Stimulated activated CD8-positive, alpha-beta memory T cell treated with anti-CD3 and anti-CD28 coated beads, Interleukin-2, amount 100 ng/mL, for 1 hour (primary cell): ENCODE measurements at regions not wholly inside any gene's neighbourhood (a gene's known extent, or its start where the extent isn't known, plus 50 kb on each side); places are given as distances from the start of the nearest gene placed in this dataset.
"Not testable (repeated sequence)": the region's sequence is repeated elsewhere in the genome, so short reads cannot be mapped to it uniquely, and the experiment has no call there.

Experiments used
- DNase-seq, 2 donors: peaks; one replicate each; pipeline ENCODE4 v3.0.0-alpha.2; 2020; ENCODE audit warnings: low read depth in 2 of 2

DNA sequence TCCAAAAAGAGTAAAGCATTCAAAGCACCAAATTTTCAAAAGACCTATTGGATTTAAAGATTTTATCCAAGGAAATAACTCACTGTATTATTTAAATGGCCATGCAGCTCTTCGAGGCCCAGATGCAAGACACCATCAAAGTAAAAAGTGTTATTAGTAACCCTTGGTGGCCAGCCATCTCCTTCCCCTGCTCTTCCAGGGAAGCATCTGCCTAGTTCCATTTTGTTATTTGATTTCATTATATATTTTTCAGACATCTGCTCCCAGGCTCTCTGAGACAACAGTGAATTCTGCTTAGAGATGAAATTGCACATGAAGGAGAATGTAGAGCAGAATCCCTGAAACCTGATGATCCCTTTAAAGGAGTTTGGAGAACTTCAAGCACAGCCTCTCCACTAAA, 252.3 kb upstream of the TBX18 start:
- no peak for DNase-seq

DNA sequence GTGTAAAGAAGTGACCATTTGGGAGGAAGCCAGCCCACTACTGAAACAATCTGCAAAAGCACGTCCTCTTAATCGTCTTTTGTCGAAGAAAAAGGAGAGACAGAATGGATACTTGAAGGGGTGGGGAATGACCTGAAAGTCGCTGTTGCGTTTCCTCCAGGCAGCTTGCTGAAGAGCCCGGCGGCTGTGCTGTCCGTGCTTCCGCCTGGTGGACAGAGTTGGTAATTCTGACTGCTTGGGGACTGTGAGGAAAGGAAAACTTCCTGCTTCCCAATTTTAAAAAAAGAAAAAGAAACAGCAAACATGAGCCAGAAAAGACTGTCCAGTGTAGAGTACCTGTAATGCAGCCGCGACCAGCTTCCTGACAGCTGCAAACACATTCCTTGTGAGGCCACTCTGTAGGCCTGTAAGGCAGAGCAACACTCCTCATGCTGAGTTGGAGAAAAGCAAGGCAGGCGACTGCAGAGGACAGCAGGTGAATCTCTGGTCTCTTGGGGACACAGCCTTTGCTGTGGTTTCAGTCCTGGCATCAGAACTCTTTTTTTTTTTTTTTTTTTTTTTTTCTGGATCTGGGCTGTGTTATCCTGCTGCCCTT, 251.1 kb upstream of the TBX18 start:
- DNase-seq, result no peak

DNA sequence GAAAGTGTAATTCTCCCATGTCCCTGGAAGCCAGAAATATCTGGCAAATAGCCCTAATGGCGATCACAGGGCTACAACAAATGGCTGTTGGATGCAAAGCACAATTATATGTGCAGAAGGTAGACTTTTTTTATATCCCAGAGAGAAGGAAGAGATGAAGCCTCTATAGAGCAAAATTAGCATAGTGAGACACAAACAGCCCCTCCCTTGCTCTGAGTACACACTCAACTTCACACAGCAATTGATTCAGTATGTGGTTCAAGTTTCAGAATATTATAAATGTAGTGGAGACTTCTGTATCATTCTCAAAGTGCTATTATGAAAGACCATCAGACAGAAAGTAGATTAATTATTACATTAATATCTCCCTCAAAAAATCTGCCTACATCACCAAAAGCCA, 246.5 kb upstream of the TBX18 start:
- no peak for DNase-seq

DNA sequence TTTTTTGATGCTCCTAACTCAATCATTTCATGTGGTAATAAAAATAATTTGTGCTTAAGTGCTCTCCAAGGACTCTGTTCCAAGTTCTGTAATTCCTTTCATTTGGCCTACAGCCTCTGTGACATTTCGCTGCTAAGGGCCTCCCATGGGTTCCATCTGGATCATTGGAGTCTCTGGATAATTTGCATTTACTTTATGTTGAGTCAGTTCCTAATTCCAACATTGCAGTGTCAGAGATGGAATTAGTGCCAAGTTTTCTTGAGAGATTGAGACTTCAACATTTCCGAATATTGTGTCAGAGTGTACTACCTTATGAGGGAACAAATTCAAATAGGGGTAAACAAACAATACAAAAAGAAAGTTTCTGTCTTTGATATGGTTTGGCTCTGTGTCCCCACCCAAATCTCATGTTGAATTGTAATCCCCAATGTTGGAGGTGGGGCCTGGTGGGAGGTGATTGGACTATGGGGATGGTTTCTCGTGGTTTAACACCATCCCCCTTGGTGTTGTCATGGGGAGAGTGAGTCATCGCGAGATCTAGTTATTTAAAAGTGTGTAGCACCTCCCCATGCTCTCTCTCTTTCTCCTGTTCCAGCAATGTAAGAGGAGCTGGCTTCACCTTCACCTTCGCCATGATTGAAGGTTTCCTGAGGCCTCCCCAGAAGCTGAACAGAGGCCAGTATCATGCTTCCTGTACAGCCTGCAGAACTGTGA, 244.1 kb upstream of the TBX18 start:
- DNase-seq, result no peak

DNA sequence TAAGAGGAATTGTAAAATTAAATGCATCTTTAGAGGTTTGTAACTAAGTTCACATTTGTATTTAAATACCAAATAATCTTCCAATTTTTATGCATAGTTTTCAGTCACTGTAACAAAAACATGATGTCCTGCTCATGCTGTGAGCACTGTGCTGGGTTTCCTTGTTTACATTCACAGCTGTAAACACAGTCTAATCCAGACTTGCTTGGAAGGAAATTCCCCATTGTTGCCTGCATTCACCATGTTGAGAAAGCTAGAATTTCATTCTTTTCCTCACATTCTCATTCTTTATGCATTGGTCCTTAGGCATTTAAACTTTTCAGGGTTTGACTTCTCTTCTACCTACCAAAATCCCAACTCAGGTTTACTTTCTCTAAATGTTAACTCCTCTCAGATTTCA, 242.0 kb upstream of the TBX18 start:
- no peak for DNase-seq

DNA sequence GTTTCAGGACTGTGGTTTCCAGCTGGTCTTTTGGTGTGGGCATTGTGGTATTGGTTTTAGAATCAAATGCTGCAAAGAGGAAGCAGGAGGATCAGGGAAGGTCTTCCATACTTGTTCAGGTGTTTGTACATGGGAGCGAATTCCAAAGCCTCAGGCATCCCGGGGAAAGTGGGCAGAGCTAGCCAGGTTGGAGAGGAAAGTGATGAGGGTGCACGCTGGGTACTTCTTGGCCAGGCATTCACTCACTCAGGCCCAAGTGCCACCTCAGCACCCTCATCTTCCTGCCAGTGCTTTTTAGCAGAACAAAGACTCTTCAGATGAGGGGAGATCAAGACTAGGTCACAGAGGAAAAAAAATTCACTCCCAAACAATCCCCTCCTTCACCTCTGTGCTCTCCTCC, 241.1 kb upstream of the TBX18 start:
- no peak for DNase-seq

DNA sequence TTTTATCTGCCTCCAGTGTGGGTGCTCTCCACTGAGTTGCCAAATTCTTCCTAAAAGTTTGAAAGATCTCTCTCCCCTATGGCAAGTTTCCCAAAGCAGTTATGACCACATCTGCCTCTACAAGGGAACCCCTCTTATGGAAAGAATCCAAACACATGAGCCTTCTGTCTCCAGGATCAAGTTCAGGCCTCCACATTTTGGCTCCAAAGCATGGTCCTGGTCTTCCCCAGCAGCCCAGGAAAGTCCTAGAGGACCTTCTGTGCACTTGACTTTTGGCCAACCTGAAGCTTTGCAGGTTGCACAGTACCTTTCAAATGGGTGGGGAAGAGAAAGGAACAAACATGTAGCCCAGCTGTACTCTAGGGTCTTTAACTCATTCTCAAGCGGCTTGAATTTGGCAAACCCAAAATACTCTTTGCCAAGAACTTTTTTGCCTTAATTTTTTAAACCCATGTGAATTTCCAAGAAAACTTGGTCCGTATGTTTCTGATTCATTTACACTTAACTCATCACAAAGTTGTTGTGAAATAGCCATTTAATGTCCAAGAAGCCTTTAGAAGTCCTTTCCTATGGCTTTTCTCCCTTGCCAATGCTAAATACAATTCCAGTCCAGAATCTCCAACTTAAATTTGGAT, 240.1 kb upstream of the TBX18 start:
- DNase-seq, result no peak

DNA sequence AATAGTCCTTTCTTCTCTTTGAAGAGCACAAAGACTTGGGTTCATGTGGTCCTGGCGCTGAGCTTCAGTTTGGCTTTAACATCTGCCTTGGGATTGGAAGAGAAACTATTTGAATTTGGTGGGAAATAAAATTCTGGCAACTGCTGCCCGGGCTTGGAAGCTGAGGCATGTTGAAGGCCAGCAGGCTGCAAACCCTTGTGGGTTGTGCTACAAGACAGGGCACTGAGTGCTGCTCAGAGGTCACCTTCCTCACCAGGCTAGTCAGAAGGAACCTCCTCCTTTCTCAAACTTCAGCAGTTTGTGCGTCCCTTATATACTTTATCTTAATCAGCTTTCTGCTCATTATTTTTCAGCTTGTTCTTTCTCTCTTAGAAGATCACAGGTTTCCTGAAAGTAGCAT, 238.4 kb upstream of the TBX18 start:
- DNase-seq, result no peak

DNA sequence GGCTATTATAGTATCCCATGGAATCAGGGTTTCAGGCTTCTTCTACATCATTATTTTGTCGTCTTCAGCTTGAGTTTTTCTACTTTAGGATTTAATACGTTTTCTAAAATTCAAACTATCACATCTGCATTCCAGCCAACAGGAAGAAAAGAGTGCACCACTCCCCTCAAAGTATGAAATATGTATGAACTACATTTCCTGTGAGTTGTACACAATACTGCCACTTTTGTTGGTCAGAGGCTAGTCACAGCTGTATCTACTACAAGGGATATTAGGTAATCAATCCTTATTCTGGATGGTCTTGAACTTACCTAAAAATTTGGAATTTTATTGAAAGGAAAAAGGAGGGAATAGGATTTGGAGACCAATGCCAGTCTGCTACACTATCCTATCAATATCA, 235.6 kb upstream of the TBX18 start:
- DNase-seq, result no peak

DNA sequence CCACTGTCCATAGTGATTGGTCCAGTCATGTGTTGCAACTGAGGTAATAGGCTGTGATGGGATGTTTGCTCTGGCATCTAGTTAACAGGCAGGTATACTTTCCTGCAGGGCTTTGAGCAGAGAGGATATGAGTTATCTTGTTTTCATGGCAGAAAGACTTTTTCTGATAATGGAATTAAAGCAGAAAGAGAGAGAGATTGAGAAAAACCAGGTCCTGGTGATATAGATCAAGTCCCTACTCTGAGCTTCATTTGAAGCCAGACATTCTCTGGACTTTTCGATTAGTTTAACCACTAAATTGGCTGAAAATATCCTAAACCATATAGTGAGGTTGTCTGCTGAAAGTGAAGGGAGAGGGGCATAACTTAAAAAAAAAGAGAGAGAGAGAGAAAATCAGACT, 233.8 kb upstream of the TBX18 start:
- no peak for DNase-seq

DNA sequence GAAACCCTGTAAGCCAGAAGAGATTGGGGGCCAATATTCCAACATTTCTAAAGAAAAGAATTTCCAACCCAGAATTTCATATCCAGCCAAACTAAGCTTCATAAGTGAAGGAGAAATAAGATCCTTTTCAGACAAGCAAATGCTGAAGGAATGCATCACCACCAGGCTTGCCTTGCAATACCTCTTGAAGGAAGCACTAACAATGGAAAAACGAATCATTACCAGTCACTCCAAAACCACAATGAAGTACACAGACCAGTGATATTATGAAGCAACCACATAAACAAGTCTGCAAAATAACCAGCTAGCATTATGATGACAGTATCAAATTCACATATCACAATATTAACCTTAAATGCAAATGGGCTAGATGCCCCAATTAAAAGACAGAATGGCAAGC, 224.4 kb upstream of the TBX18 start:
- not testable (repeated sequence) for DNase-seq

DNA sequence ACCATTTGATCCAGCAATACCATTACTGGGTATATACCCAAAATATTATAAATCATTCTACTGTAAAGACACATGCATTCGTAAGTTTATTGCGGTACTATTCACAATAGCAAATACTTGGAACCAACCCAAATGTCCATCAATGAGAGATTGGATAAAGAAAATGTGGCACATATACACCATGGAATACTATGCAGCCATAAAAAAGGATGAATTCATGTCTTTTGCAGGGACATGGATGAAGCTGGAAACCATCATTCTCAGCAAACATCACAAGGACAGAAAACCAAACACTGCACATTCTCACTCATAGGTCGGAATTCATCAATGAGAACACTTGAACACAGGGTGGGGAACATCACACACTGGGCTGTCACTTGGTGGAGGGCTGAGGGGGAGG, 221.1 kb upstream of the TBX18 start:
- DNase-seq, result not testable (repeated sequence)

DNA sequence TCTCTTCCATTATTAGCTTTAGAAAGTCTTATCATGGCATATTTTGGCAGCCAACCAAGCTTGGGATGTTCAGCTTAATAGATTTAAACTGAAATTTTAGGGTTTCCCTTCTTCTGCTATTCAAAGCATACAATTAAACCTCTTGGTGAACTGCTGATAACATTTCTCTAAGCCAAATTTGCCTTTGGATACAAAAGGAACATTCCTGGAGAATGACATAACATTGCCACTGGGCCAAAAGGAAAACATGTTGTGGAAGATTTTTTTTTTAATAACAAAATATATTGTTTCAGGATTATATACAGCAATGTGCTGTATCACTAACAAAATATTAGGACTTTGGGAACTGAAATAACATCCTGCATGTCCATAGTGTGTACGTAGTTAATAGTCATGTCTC, 215.1 kb upstream of the TBX18 start:
- no peak for DNase-seq

DNA sequence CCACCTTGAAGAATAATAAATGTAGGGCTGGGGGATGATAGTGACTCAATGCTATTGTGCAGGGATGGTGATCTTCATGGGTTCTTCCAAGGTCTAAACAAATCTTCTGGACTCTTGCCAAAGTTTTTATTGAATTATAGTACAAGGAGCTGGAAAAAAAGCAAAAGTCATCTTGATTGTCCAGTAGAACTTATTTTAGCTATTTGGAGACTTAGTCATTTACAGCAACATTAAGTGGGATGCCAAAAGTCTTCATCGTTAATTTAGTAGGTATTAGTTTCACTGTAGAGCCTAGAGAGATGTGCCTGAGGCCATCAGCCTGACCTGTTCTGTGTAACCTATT, 212.9 kb upstream of the TBX18 start:
- no peak for DNase-seq

DNA sequence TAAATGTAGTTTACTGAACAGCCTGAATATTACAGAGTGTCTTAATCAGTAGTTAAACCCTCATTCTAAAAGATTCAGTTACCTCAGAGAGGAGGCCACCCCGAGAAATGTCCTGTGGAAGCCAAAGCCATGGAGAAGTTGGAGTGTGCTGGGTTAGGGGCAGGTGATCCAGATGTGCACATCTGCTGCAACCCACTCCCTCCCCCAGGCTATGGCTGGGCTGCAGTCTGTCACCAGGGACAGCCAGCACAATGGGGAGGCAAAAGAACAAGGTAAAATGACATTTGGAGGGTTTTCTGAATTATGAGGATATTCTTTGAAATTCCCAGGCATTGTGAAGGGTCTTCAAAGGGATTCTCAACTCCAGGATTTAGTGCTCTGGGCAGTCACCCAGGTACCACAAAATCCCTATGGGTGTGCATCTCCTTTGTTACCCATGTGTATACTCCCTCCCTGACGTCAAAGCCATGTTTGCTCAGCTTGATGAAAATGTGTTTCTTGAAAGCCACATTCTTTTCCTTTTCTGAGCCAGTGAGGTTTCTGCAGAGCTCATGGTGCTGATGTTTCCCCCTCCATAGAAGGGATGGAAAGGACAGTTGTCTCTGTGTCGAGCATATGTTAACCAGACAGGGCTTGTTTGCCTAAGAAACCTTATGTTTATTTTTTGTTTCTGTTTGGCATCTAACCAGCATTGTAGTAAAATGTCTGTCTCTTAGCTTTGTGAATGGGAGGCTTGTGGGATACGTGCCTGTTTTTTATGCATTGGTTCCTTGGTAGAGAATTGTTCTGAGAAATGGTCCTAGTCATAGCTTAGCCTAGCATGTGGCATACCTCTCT, 212.3 kb upstream of the TBX18 start:
- DNase-seq, result no peak

DNA sequence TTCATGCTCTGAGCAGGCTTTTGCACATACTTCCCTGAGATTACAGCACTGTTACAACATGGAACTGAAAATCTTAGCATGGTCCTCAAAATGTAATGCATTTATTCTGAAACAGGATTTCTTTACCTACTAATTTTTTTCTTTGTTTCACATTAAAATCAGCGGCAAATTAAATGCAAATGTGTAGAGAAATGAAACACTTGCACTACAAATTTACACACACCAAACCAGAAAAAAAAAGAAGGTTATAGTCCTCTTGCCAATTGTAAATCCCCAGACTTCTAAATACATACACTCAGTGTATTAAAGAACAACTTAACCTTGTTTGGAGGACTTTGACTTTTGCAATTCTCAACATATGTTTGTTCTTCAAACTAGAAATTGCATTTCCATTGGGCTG, 210.9 kb upstream of the TBX18 start:
- DNase-seq, result no peak

DNA sequence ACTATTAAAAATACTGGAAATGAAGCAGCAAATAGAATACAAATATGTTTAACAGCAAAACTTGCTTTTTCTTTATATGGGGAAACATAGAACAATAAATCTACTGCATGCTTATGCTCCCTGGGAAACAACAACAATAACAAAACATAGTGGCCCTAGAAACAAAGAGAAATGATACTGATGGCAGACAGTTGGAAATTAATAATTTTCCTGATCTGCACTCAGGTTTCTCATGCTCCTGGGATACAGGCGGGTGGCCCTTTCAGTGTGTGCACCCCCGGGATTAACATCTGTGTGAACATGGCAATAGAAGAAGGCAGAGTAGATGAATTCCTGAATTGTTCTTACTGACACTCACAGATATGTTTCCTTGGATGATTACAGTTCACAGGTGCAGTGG, 209.2 kb upstream of the TBX18 start:
- DNase-seq, result no peak

DNA sequence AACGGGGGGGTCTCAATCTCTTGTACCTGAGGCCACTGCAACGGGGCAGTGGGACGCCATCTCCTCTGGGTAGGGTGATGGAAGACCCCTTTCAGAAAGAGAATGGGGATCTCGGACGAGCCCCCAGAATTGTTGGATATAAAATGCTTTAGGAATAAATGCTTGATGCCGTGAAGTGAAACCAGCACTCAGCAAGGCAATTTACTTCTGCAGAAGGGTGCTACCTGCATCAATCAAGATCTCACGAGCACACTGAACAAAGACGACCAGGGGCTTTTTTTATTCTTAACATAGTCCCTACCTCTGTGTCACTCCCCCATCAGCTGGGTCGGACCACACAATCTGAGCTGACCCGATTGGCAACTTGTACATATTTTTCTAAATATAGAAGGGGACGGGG, 203.6 kb upstream of the TBX18 start:
- DNase-seq, result no peak

DNA sequence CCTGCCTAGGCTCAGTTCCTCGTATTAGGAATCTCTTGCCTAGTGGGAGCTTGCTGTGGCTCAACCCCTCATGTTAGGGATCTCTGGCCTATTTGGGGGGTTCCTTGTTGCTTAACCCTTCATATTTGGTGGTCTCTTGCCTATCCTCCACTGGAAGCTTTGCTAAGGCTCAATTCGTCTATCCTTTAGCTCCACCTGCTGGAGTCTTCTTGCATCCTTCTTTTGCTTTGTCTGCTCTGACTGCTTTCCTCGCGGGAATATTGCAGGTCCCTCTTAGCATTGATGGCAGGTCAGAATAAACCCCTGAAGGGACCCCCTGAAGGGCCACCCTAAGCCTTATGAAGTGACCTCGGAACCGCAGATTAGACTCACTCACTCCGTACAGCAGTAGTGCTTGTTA, 203.0 kb upstream of the TBX18 start:
- no peak for DNase-seq

DNA sequence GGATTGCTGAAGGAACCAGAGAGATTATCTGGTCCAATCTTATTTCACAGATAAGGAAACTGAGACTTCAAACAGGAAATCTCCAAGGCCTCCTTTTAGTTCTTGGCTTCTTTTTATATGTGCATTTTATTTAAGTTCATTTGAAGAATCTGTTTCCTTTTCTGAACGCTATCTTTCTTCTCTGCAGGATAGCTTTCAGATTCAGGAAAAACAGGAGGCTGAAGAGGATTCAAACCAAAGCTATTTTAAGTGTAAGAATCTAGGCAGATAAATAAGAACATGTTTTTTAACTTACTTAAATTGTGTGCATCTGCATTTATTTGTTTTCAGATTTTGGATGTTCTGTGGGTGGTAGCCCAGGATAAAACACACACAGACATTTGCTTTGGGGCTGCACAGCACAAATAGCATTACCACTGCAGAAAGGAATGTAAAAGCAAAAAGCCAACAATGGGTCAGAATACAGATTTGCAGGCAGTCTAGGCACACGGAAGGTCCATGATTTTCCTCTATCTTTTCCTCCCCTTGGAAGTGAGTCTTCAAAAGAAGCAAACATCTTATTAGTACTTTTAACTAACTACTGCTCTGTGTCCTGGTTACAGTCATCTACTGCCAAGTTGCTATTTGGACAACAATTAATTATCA, 188.8 kb upstream of the TBX18 start:
- no peak for DNase-seq

DNA sequence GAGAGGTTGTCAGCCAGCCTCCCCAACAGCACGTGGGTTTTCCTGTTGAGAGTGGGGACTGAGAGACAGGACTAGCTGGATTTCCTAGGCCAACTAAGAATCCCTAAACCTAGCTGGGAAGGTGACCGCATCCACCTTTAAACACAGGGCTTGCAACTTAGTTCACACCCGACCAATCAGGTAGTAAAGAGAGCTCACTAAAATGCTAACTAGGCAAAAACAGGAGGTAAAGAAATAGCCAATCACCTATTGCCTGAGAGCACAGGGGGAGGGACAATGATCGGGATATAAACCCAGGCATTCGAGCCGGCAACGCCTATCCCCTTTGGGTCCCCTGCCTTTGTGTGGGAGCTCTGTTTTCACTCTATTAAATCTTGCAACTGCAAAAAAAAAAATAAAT, 180.5 kb upstream of the TBX18 start:
- DNase-seq, result not testable (repeated sequence)

DNA sequence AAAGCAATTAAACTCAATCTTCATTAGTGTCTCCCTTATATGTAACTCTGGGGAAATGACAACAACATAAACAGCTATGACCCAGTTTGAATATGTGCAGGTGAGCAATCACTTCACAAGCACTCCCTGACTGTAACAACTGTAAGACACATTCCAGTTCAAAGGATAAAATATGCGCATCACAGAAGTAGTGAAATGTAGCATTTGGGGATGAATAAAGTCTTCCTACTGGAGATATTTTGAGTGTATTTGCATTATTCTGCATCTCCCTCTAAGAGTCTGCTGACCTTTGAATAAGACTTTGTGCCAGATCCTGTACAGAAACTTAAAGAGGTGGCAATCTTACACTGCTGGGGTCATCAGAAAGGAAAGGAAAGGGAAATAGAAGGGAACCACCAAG, 179.5 kb upstream of the TBX18 start:
- no peak for DNase-seq
